ENCODE measurements at regions not wholly inside any gene's neighbourhood (a gene's known extent, or its start where the extent isn't known, plus 50 kb on each side); places are given as distances from the start of the nearest gene placed in this dataset.

DNA sequence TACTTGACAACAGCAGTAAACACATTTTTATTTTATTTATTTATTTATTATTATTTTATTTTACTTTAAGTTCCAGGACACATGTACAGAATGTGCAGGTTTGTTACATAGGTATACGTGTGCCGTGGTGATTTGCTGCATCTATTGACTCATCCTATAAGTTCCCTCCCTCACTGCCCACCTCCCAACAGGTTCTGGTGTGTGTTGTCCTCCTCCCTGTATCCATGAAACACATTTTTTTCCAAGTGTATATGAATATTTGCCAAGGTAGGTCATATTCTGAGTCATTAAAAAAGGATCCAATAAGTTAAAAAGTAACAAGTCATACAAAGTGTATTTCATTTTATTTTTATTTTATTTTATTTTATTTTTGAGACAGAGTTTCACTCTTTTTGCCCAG lies 567.3 kb upstream of the KCNMB2 start:
- intact Hi-C loops (cut with DNase I): no loop called here
- Histone ChIP-seq H3K4me1 (no peaks in the 10 kb centered on the region), H3K27me3 (no peaks in the 10 kb centered on the region), H3K36me3 (no peaks in the 10 kb centered on the region), H3K9me3 (no peaks in the 10 kb centered on the region), H3K4me3 (no peak overlapping the region), H3K27ac (no peak overlapping the region)
- TF ChIP-seq, protein P1, sequence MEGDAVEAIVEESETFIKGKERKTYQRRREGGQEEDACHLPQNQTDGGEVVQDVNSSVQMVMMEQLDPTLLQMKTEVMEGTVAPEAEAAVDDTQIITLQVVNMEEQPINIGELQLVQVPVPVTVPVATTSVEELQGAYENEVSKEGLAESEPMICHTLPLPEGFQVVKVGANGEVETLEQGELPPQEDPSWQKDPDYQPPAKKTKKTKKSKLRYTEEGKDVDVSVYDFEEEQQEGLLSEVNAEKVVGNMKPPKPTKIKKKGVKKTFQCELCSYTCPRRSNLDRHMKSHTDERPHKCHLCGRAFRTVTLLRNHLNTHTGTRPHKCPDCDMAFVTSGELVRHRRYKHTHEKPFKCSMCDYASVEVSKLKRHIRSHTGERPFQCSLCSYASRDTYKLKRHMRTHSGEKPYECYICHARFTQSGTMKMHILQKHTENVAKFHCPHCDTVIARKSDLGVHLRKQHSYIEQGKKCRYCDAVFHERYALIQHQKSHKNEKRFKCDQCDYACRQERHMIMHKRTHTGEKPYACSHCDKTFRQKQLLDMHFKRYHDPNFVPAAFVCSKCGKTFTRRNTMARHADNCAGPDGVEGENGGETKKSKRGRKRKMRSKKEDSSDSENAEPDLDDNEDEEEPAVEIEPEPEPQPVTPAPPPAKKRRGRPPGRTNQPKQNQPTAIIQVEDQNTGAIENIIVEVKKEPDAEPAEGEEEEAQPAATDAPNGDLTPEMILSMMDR (IDR thresholded peaks at IDR 0.05): no peak
- no peak for DNase-seq (ENCODE audit: low spot score in 2 of 2)

DNA sequence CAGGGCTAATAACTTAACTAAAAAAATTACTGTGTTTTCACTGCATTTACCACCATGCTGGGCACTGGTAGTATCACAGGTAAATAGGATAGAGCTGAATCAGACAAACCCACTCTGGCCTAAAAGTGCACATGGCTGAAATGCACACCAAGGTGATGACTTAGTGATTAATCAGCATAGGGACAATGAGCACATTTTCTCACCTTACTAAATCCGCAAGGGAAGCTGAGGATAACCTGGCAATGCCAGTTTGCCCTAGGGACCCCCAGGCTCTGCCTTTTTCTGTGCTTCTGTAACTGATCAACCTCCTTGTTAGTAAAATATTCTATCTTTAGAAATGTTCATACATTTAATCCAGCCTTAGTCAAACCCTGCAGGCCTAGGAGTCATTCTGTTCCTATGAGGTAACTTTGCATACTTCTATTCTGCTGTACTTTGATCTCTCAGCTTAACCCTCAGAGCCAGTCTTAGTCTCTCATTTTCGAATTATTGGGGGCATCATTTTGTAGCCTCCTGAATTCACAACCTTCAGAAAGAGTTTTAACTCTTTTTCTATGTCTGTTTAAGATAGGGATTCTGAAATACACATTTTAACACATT lies 562.9 kb upstream of the KCNMB2 start:
- DNase-seq (ENCODE audit: low spot score in 2 of 2): no peak
- intact Hi-C loops (cut with DNase I): no loop called here
- Histone ChIP-seq H3K27me3 (no peaks in the 10 kb centered on the region), H3K9me3 (no peaks in the 10 kb centered on the region), H3K27ac (no peak overlapping the region), H3K36me3 (no peaks in the 10 kb centered on the region), H3K4me1 (no peaks in the 10 kb centered on the region), H3K4me3 (no peak overlapping the region)
- TF ChIP-seq, protein P1 (IDR thresholded peaks at IDR 0.05): no peak

DNA sequence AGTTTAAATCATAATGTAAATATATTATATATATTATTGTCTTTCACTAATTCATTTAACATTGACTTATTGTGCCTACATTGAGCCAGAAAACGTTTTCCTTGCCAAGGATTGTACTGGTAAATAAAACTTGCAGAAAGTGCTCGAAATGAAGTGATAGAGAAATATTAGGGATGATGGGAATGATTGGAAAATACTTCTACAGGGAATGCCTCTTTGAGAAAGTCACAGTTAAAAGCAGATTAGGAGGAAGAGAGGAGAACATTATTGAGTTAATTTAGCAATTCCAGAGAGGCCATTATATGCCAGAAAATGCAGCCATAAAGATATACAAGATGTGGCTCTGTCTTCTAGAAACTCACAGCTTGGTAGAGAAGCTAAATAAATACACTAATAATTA lies 560.0 kb upstream of the KCNMB2 start:
- H3K4me1 ChIP-seq: no peaks in the 10 kb centered on the region
- no peaks in the 10 kb centered on the region for H3K27me3 ChIP-seq
- TF ChIP-seq, protein P1 (IDR thresholded peaks at IDR 0.05): no peak
- no peaks in the 10 kb centered on the region for H3K9me3 ChIP-seq
- intact Hi-C loops (cut with DNase I): no loop called here
- H3K4me3 ChIP-seq: no peak overlapping the region
- no peaks in the 10 kb centered on the region for H3K36me3 ChIP-seq
- DNase-seq (ENCODE audit: low spot score in 2 of 2): no peak
- no peak overlapping the region for H3K27ac ChIP-seq

DNA sequence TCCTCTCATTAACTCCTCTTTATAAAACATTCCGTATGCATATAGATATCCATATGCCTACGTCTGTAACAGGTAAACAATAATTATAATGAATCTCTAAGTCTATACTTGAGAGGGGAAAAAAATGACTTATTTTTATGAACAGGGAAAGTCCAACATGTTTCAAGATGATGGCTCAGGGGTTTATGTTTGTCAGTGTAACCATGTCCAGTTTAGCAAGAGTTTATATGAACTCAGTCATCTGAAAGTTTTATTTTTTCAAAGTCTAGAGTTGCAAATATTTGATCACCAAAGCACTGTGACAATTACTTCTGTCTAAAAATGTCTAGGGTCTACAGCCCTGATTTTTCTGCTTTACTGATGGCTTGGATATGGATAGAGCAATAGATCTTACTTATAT lies 559.4 kb upstream of the KCNMB2 start:
- H3K4me3 ChIP-seq: no peak overlapping the region
- no peak overlapping the region for H3K27ac ChIP-seq
- TF ChIP-seq, protein P1 (IDR thresholded peaks at IDR 0.05): no peak
- DNase-seq (ENCODE audit: low spot score in 2 of 2): no peak
- no peaks in the 10 kb centered on the region for H3K9me3 ChIP-seq
- H3K36me3 ChIP-seq: no peaks in the 10 kb centered on the region
- intact Hi-C loops (cut with DNase I): no loop called here
- no peaks in the 10 kb centered on the region for H3K4me1 ChIP-seq
- no peaks in the 10 kb centered on the region for H3K27me3 ChIP-seq

DNA sequence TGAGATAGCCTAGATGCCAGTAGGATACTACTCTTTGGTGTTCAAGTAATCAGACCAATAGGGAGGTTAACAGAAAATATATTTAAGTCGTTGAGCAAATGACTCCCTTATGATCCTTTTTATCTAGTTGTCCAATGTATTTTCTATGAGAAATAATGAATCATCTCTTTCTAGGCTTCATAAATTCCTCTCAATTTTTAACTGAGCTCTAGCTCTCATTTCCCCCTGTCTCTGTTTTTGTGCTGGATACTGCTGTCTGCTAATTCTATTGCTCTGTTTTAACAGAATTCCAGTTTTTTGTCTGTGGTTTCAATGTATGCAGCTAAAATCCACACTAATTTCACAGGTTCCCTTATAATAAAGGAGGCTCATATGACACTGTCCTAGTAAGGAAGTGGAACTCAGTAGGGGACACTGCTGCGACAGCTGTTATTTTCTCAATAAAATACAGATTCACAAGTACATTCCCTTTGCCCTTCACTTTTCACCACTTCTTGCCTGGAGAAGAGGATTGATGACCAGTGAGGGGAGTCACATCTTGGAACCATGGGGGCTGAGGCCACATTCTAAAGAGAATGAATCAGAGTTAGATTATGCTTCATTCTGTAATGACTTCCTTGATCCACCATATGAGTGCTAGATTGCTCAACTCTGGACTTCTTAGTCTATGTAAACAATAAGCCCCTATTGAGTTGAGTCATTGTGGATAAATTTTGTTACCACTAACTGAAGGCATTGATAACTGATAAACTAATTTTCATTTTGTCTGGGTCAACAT lies 558.7 kb upstream of the KCNMB2 start:
- DNase-seq (ENCODE audit: low spot score in 2 of 2): no peak
- Histone ChIP-seq H3K9me3 (no peaks in the 10 kb centered on the region), H3K27ac (no peak overlapping the region), H3K27me3 (no peaks in the 10 kb centered on the region), H3K36me3 (no peaks in the 10 kb centered on the region), H3K4me3 (no peak overlapping the region), H3K4me1 (no peaks in the 10 kb centered on the region)
- intact Hi-C loops (cut with DNase I): no loop called here
- TF ChIP-seq, protein P1 (IDR thresholded peaks at IDR 0.05): no peak

Data from ascending aorta (tissue), 2 donors.